IMR-90 (cell line): ENCODE measurements at regions not wholly inside any gene's neighbourhood (a gene's known extent, or its start where the extent isn't known, plus 50 kb on each side); places are given as distances from the start of the nearest gene placed in this dataset.

Source experiments
- ATAC-seq: fragments of 200-7000 bp; cut with Tn5 transposase; 2 replicates; pipeline ENCODE4 v1.9.1; 2020; ENCODE audit warnings: low read depth, mild to moderate bottlenecking, moderate library complexity
- BruUV-seq: library from RNA; stranded (reverse); fragments of 400-500 nt; replicated peaks from 2 replicates; lab custom pipeline; 2021; lab: Mats Ljungman, UMichigan
- CTCF ChIA-PET: fragments of 300-600 bp; formaldehyde crosslinking; extraction: SDS; loops from one replicate; lab custom pipeline; 2021; ENCODE audit warnings: antibody characterized with exemption; lab: Yijun Ruan, JAX
- POLR2A ChIA-PET: fragments of 300-600 bp; sonication (Branson Sonifier 250); formaldehyde crosslinking; loops from one replicate; lab custom pipeline; 2022; ENCODE audit warnings: antibody characterized with exemption; ENCODE audit not compliant: unreplicated experiment; lab: Charles Lee
- DNase-seq: peaks from one replicate; pipeline ENCODE4 v3.0.0; 2013
- H2AFZ ChIP-seq: replicated peaks from 2 replicates; pipeline ENCODE3; 2013; ENCODE audit warnings: low read length, mild to moderate bottlenecking; ENCODE audit not compliant: poor library complexity
- H2AK5ac ChIP-seq: 2 replicates; pipeline ENCODE4 v1.6.1; 2013; ENCODE audit warnings: low read depth, low read length, inconsistent platforms
- H2AK9ac ChIP-seq: replicated peaks from 2 replicates; pipeline ENCODE3; 2013; ENCODE audit warnings: mild to moderate bottlenecking, low read depth, low read length, moderate library complexity; ENCODE audit not compliant: poor library complexity
- H2BK120ac ChIP-seq: 2 replicates; pipeline ENCODE4 v1.6.1; 2013; ENCODE audit warnings: low read depth, low read length, inconsistent platforms
- H2BK15ac ChIP-seq: 3 replicates; pipeline ENCODE4 v1.6.1; 2013; ENCODE audit warnings: low read depth, low read length, inconsistent platforms
- H2BK20ac ChIP-seq: 2 replicates; pipeline ENCODE4 v1.6.1; 2013; ENCODE audit warnings: low read depth, mild to moderate bottlenecking, inconsistent platforms, low read length, moderate library complexity
- H2BK5ac ChIP-seq: 2 replicates; pipeline ENCODE4 v1.6.1; 2013; ENCODE audit warnings: mild to moderate bottlenecking, low read depth, low read length, inconsistent platforms; ENCODE audit not compliant: poor library complexity, severe bottlenecking
- H3K14ac ChIP-seq: replicated peaks from 2 replicates; pipeline ENCODE4 v1.6.1; 2013; ENCODE audit warnings: low read depth, low read length, inconsistent platforms
- H3K18ac ChIP-seq: 2 replicates; pipeline ENCODE4 v1.6.1; 2013; ENCODE audit warnings: low read depth, low read length, control low read depth
- H3K23ac ChIP-seq: 2 replicates; pipeline ENCODE4 v1.6.1; 2013; ENCODE audit warnings: low read depth, low read length, inconsistent platforms
- H3K27ac ChIP-seq: 2 replicates; pipeline ENCODE4 v1.5.1; 2013; ENCODE audit warnings: mild to moderate bottlenecking, control low read depth, low read length; ENCODE audit not compliant: insufficient read depth
- H3K27me3 ChIP-seq: 2 replicates; pipeline ENCODE4 v1.6.1; 2013; ENCODE audit warnings: low read length; ENCODE audit not compliant: control insufficient read depth, insufficient read depth
- H3K36me3 ChIP-seq: 2 replicates; pipeline ENCODE4 v1.6.1; 2013; ENCODE audit warnings: low read length, mixed read lengths; ENCODE audit not compliant: control insufficient read depth, insufficient read depth
- H3K4ac ChIP-seq: 2 replicates; pipeline ENCODE4 v1.6.1; 2013; ENCODE audit warnings: low read depth, low read length, inconsistent platforms
- H3K4me1 ChIP-seq: 2 replicates; pipeline ENCODE4 v1.6.1; 2013; ENCODE audit warnings: low read length, mixed read lengths; ENCODE audit not compliant: control insufficient read depth, insufficient read depth
- H3K4me2 ChIP-seq: 2 replicates; pipeline ENCODE4 v1.6.1; 2013; ENCODE audit warnings: low read depth, mild to moderate bottlenecking, control low read depth, low read length, moderate library complexity
- H3K4me3 ChIP-seq: 2 replicates; pipeline ENCODE4 v1.5.1; 2013; ENCODE audit warnings: low read depth, mild to moderate bottlenecking, control low read depth, low read length, moderate library complexity; ENCODE audit not compliant: insufficient read depth
- H3K56ac ChIP-seq: 2 replicates; pipeline ENCODE4 v1.6.1; 2013; ENCODE audit warnings: low read length, inconsistent platforms; ENCODE audit not compliant: insufficient read depth; ENCODE audit errors: extremely low read depth
- H3K79me1 ChIP-seq, 2 experiments: 2 replicates each; pipeline ENCODE4 v1.6.1; 2013; ENCODE audit warnings: low read length in 2 of 2, inconsistent platforms in 1 of 2, low read depth in 1 of 2
- H3K9ac ChIP-seq: 2 replicates; pipeline ENCODE4 v1.6.1; 2013; ENCODE audit warnings: low read depth, low read length, control low read depth
- H3K9me1 ChIP-seq: 2 replicates; pipeline ENCODE4 v1.6.1; 2013; ENCODE audit warnings: low read length, inconsistent platforms; ENCODE audit not compliant: insufficient read depth
- H3K9me3 ChIP-seq: 2 replicates; pipeline ENCODE4 v1.6.1; 2013; ENCODE audit warnings: low read length; ENCODE audit not compliant: control insufficient read depth, insufficient read depth
- H4K20me1 ChIP-seq: 2 replicates; pipeline ENCODE4 v1.6.1; 2013; ENCODE audit warnings: low read length, inconsistent platforms; ENCODE audit not compliant: insufficient read depth
- H4K5ac ChIP-seq: 2 replicates; pipeline ENCODE4 v1.6.1; 2013; ENCODE audit warnings: mild to moderate bottlenecking, low read depth, low read length, control low read depth
- H4K8ac ChIP-seq, 2 experiments: 2 replicates each; pipeline ENCODE4 v1.6.1; 2013; ENCODE audit warnings: low read depth in 2 of 2, low read length in 2 of 2, control low read depth in 1 of 2, inconsistent platforms in 1 of 2
- H4K91ac ChIP-seq: 2 replicates; pipeline ENCODE4 v1.6.1; 2013; ENCODE audit warnings: low read depth, low read length, inconsistent platforms; ENCODE audit not compliant: insufficient read depth
- CEBPB ChIP-seq: IDR thresholded peaks from 2 replicates; pipeline ENCODE4 v1.6.1; 2012; ENCODE audit warnings: low read depth, low read length, improper control_type of control experiment
- CHD1 ChIP-seq: IDR thresholded peaks from 2 replicates; pipeline ENCODE4 v1.6.1; 2012; ENCODE audit warnings: low read depth, low read length, improper control_type of control experiment
- ELK1 ChIP-seq: fragments of 150-350 bp; IDR thresholded peaks from 2 replicates; pipeline ENCODE4 v1.6.1; 2016; ENCODE audit warnings: low read depth, mild to moderate bottlenecking, low read length, moderate library complexity, borderline replicate concordance
- FOS ChIP-seq: fragments of 150-350 bp; IDR thresholded peaks from 2 replicates; pipeline ENCODE4 v1.6.1; 2016; ENCODE audit warnings: low read depth, low read length
- MAZ ChIP-seq: IDR thresholded peaks from 2 replicates; pipeline ENCODE4 v1.6.1; 2012; ENCODE audit warnings: low read depth, mild to moderate bottlenecking, low read length, improper control_type of control experiment, moderate library complexity, borderline replicate concordance
- SMC3 ChIP-seq: fragments of 150-350 bp; IDR thresholded peaks from 2 replicates; pipeline ENCODE4 v1.6.1; 2016; ENCODE audit warnings: low read depth, mild to moderate bottlenecking, antibody characterized with exemption, low read length, moderate library complexity
- USF2 ChIP-seq: fragments of 150-350 bp; IDR thresholded peaks from 2 replicates; pipeline ENCODE4 v1.6.1; 2017; ENCODE audit warnings: mild to moderate bottlenecking, antibody characterized with exemption, low read length, low read depth
- WGBS, 2 experiments: methylation state at CpG; one replicate each; pipeline versions ENCODE4 v1.1.5 to v1.1.7; 2013; ENCODE audit warnings: missing lambda C conversion rate in 2 of 2; ENCODE audit not compliant: insufficient read length in 1 of 2; ENCODE audit errors: extremely low coverage in 2 of 2; 5-methylcytosine and 5-hydroxymethylcytosine counted together
- dilution Hi-C: fragments of 300-500 bp; cut with HindIII; formaldehyde crosslinking; loops from one replicate; pipeline ENCODE4 v1.14.3; 2018; ENCODE audit warnings: low sequenced_read_pairs; ENCODE audit not compliant: unreplicated experiment
- in situ Hi-C: fragments of 300-500 bp; cut with MboI; formaldehyde crosslinking; loops from 3 replicates; pipeline ENCODE4 v1.14.3; 2019; ENCODE audit warnings: low sequenced_read_pairs, inconsistent platforms, mixed read lengths
- intact Hi-C: fragments of 100-400 bp; cut with micrococcal nuclease; formaldehyde crosslinking; loops from 2 replicates; pipeline ENCODE4 v1.10.0; 2022

GRCh38 chr5:21145376-21145775, 1157.4 kb upstream of the CDH18 start:
- BruUV-seq = no TSS peak
- H3K18ac ChIP-seq = no peak overlapping the region
- WGBS, 2 experiments = no CpG with 5 or more reads among the region's 3 CpGs
- H3K9me3 ChIP-seq = no peaks in the 10 kb centered on the region
- H2BK5ac ChIP-seq = no peak overlapping the region
- H2BK20ac ChIP-seq = no peak overlapping the region
- intact Hi-C loops (no loop called here), in situ Hi-C loops (no loop called here), dilution Hi-C loops (no loop called here)
- no peak overlapping the region for H2AFZ ChIP-seq
- no peaks in the 10 kb centered on the region for H3K4me1 ChIP-seq
- no peak overlapping the region for H4K5ac ChIP-seq
- no peaks in the 10 kb centered on the region for H3K36me3 ChIP-seq
- no peak overlapping the region for H2AK9ac ChIP-seq
- H2AK5ac ChIP-seq = no peak overlapping the region
- no peak overlapping the region for H3K27ac ChIP-seq
- H3K23ac ChIP-seq = no peak overlapping the region
- H3K4ac ChIP-seq = no peak overlapping the region
- TF ChIP-seq CEBPB (no peak), ELK1 (no peak), FOS (no peak), MAZ (no peak), CHD1 (no peak), USF2 (no peak), SMC3 (no peak)
- H2BK120ac ChIP-seq = no peak overlapping the region
- H3K4me2 ChIP-seq = no peak overlapping the region
- H3K79me1 ChIP-seq = no peaks in the 10 kb centered on the region
- ChIA-PET POLR2A (no interaction called here), CTCF (no interaction called here)
- H3K9ac ChIP-seq = no peak overlapping the region
- H3K9me1 ChIP-seq = no peaks in the 10 kb centered on the region
- no peak for ATAC-seq
- H4K20me1 ChIP-seq = no peaks in the 10 kb centered on the region
- no peaks in the 10 kb centered on the region for H3K27me3 ChIP-seq
- H4K91ac ChIP-seq = no peak overlapping the region
- no peak overlapping the region for H3K14ac ChIP-seq
- no peak overlapping the region for H2BK15ac ChIP-seq
- no peak overlapping the region for H4K8ac ChIP-seq
- no peak overlapping the region for H3K56ac ChIP-seq
- no peak overlapping the region for H3K4me3 ChIP-seq
- DNase-seq = no peak
